Fibroblast of pulmonary artery (primary cell): ENCODE measurements at regions not wholly inside any gene's neighbourhood (a gene's known extent, or its start where the extent isn't known, plus 50 kb on each side); places are given as distances from the start of the nearest gene placed in this dataset.

Experiments
- DNase-seq: peaks from one replicate; pipeline ENCODE4 v3.0.0-alpha.2; 2010; ENCODE audit warnings: low read depth
- H3K4me3 ChIP-seq: replicated peaks from 2 replicates; pipeline ENCODE4 v1.5.1; 2011; ENCODE audit warnings: low read depth, mild to moderate bottlenecking, control low read depth, low read length, moderate library complexity
- TF ChIP-seq, protein P1 (sequence below): IDR thresholded peaks from 2 replicates; pipeline ENCODE4 v1.5.1; 2011; ENCODE audit warnings: mild to moderate bottlenecking, control low read depth, low read length, inconsistent platforms; ENCODE audit errors: missing control alignments

DNA sequence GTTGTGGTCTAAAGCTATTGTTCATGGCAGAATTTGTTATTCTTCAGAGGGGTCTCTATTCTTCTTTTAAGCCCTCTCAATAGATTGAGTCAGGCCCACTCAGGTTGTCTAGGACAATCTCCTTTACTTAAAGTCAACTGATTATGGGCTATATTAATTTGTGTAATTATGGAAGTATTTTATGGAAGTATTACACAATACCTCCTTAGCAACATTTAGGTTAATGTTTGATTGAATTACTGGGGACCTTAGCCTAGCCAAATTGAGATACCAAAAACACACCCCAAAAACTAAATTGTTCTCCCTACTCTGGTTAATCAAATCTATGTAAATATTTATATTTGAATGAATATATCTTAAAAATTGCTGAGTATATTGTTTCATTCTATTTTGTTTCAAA, 347.1 kb upstream of the GRIN3A start:
- no peak overlapping the region for H3K4me3 ChIP-seq
- DNase-seq, result no peak
- TF ChIP-seq, protein P1, sequence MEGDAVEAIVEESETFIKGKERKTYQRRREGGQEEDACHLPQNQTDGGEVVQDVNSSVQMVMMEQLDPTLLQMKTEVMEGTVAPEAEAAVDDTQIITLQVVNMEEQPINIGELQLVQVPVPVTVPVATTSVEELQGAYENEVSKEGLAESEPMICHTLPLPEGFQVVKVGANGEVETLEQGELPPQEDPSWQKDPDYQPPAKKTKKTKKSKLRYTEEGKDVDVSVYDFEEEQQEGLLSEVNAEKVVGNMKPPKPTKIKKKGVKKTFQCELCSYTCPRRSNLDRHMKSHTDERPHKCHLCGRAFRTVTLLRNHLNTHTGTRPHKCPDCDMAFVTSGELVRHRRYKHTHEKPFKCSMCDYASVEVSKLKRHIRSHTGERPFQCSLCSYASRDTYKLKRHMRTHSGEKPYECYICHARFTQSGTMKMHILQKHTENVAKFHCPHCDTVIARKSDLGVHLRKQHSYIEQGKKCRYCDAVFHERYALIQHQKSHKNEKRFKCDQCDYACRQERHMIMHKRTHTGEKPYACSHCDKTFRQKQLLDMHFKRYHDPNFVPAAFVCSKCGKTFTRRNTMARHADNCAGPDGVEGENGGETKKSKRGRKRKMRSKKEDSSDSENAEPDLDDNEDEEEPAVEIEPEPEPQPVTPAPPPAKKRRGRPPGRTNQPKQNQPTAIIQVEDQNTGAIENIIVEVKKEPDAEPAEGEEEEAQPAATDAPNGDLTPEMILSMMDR, result no peak

GRCh38 chr9:102072059-102072764, 333.8 kb upstream of the GRIN3A start:
- TF ChIP-seq, protein P1, result no peak
- DNase-seq, result no peak
- no peak overlapping the region for H3K4me3 ChIP-seq

GRCh38 chr9:102069969-102070368, 331.5 kb upstream of the GRIN3A start:
- TF ChIP-seq, protein P1, result no peak
- H3K4me3 ChIP-seq, result no peak overlapping the region
- DNase-seq, result peak; percentile 17

- no peak overlapping the region for H3K4me3 ChIP-seq
- DNase-seq, result no peak
- TF ChIP-seq, protein P1, result no peak
Observed at GRCh38 chr9:102054811-102055210, 316.4 kb upstream of the GRIN3A start.

DNA sequence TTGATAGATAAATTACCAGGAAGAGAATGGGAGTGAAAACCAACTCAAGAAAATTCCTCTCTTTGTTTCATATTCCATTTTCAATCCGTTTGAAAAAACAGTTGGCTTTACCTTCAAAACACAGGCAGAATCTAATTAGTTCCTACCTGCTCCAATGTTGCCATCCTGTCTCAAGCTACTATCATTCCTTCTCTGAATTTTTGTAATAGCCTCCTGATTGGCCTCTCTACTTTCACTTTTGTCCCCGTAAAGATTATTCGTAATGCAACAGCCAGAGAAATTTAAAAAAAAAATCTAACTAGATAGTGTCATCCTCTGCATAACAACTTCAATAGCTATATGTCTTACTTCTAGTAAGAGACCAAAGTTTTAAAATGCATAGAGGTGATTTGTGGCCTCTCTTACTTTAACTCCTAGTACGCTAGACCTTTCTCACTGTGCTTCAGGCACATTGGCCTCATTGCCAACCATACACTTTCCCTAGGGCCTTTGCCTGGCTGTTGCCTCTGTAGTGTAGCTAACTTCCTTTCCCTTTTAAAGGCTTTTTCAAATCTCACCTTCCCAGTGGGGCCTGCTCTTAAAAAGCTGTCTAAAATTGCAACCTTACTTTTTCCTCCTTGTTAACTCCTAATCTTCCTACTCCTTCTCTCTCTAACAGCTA, 311.3 kb upstream of the GRIN3A start:
- no peak for DNase-seq
- H3K4me3 ChIP-seq, result no peak overlapping the region
- TF ChIP-seq, protein P1, result no peak

GRCh38 chr9:102047549-102047948, 309.1 kb upstream of the GRIN3A start:
- no peak for DNase-seq
- TF ChIP-seq, protein P1, result no peak

GRCh38 chr9:102044133-102044532, 305.7 kb upstream of the GRIN3A start:
- TF ChIP-seq, protein P1, result no peak
- no peak for DNase-seq
- H3K4me3 ChIP-seq, result no peak overlapping the region

More at GRCh38 chr9:102047549-102047948, 309.1 kb upstream of the GRIN3A start:
- no peak overlapping the region for H3K4me3 ChIP-seq
